ENCODE measurements at regions not wholly inside any gene's neighbourhood (a gene's known extent, or its start where the extent isn't known, plus 50 kb on each side); places are given as distances from the start of the nearest gene placed in this dataset.
A peak's percentile ranks its signal among the peaks of the same experiment; 100 is the strongest.

- no peak overlapping the region for H3K4me3 ChIP-seq (replicated peaks in 1 of 3)
- H3K4me1 ChIP-seq, result peaks cover 0 to 5% of the 10 kb centered on the region in 2 donors
- intact Hi-C loops (cut with DNase I), result no loop called here
- no peaks in the 10 kb centered on the region for H3K36me3 ChIP-seq
- 50% methylated on average over 9 of the region's 9 CpGs for WGBS, 2 donors
- no peaks in the 10 kb centered on the region for H3K27me3 ChIP-seq
- TF ChIP-seq POLR2A (IDR thresholded peaks at IDR 0.05) (no peak), CTCF (IDR thresholded peaks at IDR 0.05) (no peak)
- no peak overlapping the region for H3K27ac ChIP-seq
- no peaks in the 10 kb centered on the region for H3K9me3 ChIP-seq
- DNase-seq, result peak; percentile 46 to 54
Measured at GRCh38 chr1:221845650-221846371, 103.9 kb upstream of the DUSP10 start.

GRCh38 chr1:221841983-221842335 is 100.1 kb upstream of the DUSP10 start:
- no peak for DNase-seq

DNA sequence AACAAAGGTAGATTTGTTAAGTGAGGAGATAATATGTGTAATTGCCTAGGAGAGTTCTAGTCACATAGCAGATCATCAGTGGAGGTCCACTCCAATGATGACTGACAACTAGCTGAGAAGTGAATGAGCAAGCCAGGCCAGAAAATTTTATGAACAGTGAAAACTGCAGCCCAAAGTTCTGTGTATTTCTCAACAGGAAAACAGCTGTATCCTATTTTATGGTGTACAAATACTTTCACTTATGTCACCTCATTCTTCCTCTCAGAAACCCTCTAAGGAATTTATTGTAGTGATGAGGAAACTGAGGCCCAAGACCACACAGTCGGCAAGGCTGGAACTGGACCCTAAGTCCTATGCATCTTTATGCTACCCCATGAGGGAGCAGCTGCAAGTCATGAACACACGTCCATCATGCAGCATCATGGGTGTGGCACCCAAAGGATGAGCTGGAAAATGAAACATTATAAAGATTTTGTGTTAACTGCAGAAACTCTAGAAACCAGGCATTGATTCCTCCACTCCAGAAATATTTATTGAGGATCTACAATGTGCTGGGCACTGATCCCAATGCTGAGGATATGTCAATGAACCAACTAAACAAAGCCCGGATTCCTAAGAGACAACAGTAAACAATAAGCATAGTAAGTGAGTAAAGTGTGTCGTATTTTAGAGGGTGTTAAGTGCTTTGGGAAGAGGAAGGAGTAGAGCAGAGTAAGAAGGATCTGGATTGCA is 99.5 kb upstream of the DUSP10 start:
- intact Hi-C loops (cut with DNase I), result no loop called here
- Histone ChIP-seq H3K36me3 (no peaks in the 10 kb centered on the region), H3K4me3 (replicated peaks in 1 of 3) (no peak overlapping the region), H3K27ac (no peak overlapping the region), H3K27me3 (no peaks in the 10 kb centered on the region), H3K9me3 (no peaks in the 10 kb centered on the region), H3K4me1 (peaks cover 0 to 5% of the 10 kb centered on the region in 2 donors)
- TF ChIP-seq POLR2A (IDR thresholded peaks at IDR 0.05), result no peak
- no peak for TF ChIP-seq CTCF (IDR thresholded peaks at IDR 0.05)
- WGBS, 2 donors, result 71 to 81% methylated on average over 4 of the region's 4 CpGs
- no peak for DNase-seq

More at GRCh38 chr1:221841983-221842335, 100.1 kb upstream of the DUSP10 start:
- Histone ChIP-seq H3K4me3 (replicated peaks in 1 of 3) (no peak overlapping the region), H3K27me3 (no peaks in the 10 kb centered on the region), H3K9me3 (no peaks in the 10 kb centered on the region), H3K4me1 (peaks cover 0 to 5% of the 10 kb centered on the region in 2 donors), H3K36me3 (no peaks in the 10 kb centered on the region), H3K27ac (no peak overlapping the region)
- no peak for TF ChIP-seq POLR2A (IDR thresholded peaks at IDR 0.05)
- intact Hi-C loops (cut with DNase I), result no loop called here

DNA sequence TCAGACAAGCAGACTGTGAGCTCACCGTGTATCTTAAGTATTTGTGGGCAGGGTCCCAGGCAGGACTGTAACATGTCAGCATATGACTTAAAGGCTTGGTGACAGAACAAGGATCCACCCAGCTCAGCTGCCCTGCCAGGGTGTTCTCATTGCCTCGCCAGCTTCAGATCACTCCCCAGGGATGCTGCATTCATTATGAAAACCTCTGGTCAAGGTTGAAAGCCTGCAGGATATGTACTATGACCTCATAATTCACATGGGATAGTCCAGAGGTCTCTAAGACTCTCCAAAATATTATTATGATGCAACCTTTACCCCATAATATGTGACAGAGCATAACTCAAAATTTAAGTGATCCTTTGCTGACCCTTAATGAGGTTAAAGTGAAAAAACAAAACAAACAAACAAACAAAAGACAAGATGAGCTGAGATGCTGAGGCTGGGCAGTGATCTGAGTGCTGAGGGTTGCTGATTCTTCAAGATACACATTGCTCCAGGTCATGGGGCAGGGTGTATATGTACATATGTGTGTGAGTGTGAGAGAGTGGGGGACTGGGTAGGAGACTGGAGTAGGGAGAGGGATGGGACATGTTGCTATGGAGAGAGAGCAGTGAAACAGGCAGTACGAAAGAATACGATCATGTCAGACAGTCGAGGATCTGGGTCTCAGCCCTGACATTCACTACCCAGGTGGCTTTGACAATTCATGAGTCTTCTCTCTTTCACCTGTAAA is 98.8 kb upstream of the DUSP10 start:
- DNase-seq, result no peak
- intact Hi-C loops (cut with DNase I), result no loop called here
- H3K27ac ChIP-seq, result no peak overlapping the region

More for the DNA sequence above, 98.8 kb upstream of the DUSP10 start:
- H3K9me3 ChIP-seq, result no peaks in the 10 kb centered on the region
- no peak overlapping the region for H3K4me3 ChIP-seq (replicated peaks in 1 of 3)
- 79 to 86% methylated on average over 5 of the region's 5 CpGs for WGBS, 2 donors
- TF ChIP-seq POLR2A (IDR thresholded peaks at IDR 0.05) (no peak), CTCF (IDR thresholded peaks at IDR 0.05) (no peak)
- H3K36me3 ChIP-seq, result no peaks in the 10 kb centered on the region
- no peaks in the 10 kb centered on the region for H3K27me3 ChIP-seq
- H3K4me1 ChIP-seq, result peaks cover 0 to 1% of the 10 kb centered on the region in 2 donors
